ENCODE measurements at regions not wholly inside any gene's neighbourhood (a gene's known extent, or its start where the extent isn't known, plus 50 kb on each side); places are given as distances from the start of the nearest gene placed in this dataset.

DNA sequence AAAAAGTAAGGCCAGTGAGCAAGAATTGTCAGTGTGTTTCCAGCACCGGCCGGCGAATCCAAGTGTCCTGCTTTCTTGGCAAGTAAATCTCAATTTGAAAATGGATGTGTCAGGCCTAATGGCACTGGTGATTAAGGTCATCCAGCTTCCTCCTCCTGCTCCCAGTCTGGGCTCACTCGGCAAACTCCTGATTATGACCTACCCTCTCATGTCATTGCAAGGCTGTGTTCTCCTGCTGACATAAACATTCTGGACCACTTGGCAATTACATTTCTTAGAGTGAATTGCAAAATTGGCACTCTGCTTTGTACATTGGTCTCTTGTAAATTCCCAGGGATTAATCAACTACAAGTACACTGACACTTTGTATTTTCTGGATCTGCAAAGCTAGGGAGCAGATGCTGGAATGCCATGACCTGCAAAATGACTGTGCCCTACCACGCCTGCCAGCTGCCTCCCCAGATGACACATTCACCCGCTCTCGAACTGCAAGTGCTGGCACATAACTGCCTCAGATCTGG, 473.8 kb downstream of the KIF20B start:
- no peak for DNase-seq (ENCODE audit: low spot score, unreplicated experiment)
- Mint-ChIP-seq H3K27me3 (no peaks in the 10 kb centered on the region), H3K27ac (no peak overlapping the region)

DNA sequence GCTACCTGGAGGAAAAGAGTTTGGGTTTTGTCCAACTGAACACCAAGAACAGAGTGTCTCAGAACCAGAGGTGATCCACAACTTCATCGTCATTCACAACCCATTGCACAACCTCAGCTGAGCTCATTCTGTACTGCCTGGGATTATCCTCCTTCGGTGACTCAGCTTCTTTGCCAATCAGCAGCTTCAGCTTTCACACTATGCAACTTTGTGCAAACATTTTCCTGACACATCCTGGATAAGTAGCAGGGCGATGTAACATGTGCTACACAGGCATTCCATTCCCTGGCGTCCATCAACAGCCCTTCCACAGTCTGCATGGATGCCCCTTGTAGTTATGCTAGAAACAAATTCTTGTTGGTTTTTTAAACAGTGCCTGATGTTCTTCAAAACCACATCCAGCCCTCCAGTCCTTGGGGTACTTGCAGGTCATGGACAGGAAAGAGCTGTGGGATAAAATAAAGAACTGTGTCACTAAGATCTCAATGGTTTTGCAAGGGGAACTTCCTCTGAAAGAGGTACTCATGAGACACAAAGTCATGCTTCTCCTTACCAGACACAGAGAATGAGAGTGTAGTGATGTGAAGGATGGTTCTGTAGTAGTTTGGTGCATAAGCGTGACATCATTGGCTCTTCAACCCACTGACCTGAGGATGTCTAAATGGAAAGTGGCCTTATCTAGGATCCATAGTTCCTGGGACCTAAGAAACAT, 478.5 kb downstream of the KIF20B start:
- H3K4me3 Mint-ChIP-seq (ENCODE audit: low read depth): no peak overlapping the region
- H3K27me3 Mint-ChIP-seq: no peaks in the 10 kb centered on the region
- no peaks in the 10 kb centered on the region for H3K4me1 Mint-ChIP-seq (ENCODE audit: low read depth)
- no peaks in the 10 kb centered on the region for H3K36me3 Mint-ChIP-seq (ENCODE audit: insufficient read depth)
- no peaks in the 10 kb centered on the region for H3K9me3 Mint-ChIP-seq (ENCODE audit: low read depth)
- TF ChIP-seq, protein P1, sequence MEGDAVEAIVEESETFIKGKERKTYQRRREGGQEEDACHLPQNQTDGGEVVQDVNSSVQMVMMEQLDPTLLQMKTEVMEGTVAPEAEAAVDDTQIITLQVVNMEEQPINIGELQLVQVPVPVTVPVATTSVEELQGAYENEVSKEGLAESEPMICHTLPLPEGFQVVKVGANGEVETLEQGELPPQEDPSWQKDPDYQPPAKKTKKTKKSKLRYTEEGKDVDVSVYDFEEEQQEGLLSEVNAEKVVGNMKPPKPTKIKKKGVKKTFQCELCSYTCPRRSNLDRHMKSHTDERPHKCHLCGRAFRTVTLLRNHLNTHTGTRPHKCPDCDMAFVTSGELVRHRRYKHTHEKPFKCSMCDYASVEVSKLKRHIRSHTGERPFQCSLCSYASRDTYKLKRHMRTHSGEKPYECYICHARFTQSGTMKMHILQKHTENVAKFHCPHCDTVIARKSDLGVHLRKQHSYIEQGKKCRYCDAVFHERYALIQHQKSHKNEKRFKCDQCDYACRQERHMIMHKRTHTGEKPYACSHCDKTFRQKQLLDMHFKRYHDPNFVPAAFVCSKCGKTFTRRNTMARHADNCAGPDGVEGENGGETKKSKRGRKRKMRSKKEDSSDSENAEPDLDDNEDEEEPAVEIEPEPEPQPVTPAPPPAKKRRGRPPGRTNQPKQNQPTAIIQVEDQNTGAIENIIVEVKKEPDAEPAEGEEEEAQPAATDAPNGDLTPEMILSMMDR (IDR thresholded peaks at IDR 0.05; ENCODE audit: unreplicated experiment): no peak
- no peak for DNase-seq (ENCODE audit: low spot score, unreplicated experiment)
- no peak overlapping the region for H3K27ac Mint-ChIP-seq

More for the DNA sequence above, 473.8 kb downstream of the KIF20B start:
- H3K9me3 Mint-ChIP-seq (ENCODE audit: low read depth): no peaks in the 10 kb centered on the region
- TF ChIP-seq, protein P1 (IDR thresholded peaks at IDR 0.05; ENCODE audit: unreplicated experiment): no peak
- no peak overlapping the region for H3K4me3 Mint-ChIP-seq (ENCODE audit: low read depth)
- H3K36me3 Mint-ChIP-seq (ENCODE audit: insufficient read depth): no peaks in the 10 kb centered on the region
- H3K4me1 Mint-ChIP-seq (ENCODE audit: low read depth): no peaks in the 10 kb centered on the region

DNA sequence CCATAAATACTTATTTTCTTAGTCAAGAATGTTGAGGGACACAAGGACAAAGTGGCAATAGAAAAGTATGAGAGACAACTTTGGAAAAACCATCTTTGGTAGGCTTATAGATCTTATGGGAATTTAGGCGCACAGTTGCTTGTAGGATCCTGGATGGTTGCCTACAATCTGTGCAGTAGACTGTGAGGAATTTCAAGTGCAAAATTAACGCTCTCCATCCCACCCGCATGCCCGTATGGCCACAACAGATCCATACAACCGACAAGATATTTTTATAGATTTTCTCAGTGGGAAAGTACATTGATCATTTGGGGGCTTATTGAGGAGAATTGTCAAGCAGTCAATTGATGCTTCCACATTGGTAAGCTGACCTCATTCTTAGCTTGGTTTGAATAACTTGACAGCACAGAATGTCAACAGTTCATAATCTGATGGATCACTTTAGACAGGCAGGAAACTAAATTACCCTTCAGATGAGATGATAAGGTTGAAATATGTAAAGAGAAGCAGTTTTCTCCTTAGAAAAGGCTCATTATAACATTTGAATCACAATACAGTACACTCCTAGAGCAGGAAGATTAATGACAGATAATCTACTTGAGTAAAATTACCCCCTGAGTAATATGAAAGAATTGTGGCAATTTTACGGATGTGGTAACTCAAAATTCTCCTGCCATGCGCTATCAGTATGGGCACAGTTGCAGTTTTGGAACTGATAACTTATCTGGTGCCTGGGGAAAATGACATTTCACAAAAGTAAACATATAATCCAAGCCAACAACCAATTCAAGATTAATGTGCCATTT, 479.7 kb downstream of the KIF20B start:
- Mint-ChIP-seq H3K4me1 (ENCODE audit: low read depth) (no peaks in the 10 kb centered on the region), H3K27ac (no peak overlapping the region), H3K27me3 (no peaks in the 10 kb centered on the region), H3K4me3 (ENCODE audit: low read depth) (no peak overlapping the region), H3K36me3 (ENCODE audit: insufficient read depth) (no peaks in the 10 kb centered on the region), H3K9me3 (ENCODE audit: low read depth) (no peaks in the 10 kb centered on the region)
- TF ChIP-seq, protein P1 (IDR thresholded peaks at IDR 0.05; ENCODE audit: unreplicated experiment): no peak
- no peak for DNase-seq (ENCODE audit: low spot score, unreplicated experiment)

DNA sequence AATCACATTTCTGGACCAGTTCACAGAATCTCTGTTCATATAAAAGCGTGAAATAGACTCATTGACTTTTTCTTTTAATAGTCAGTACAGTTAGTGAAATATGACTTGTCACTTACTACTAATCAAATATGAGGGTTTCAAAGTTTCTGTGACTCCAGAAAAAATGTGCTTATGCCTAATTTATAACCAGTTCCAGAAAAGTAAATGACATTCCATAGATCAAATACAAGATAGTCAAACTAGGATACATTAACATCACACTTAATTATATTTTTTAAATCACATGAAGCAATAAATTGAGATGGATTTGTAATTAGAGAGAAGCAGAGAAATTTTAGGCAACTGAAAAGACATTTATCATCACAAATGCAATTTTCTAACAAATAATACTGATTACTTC, 491.4 kb downstream of the KIF20B start:
- no peaks in the 10 kb centered on the region for H3K27me3 Mint-ChIP-seq
- H3K27ac Mint-ChIP-seq: no peak overlapping the region
- H3K9me3 Mint-ChIP-seq (ENCODE audit: low read depth): no peaks in the 10 kb centered on the region
- H3K4me3 Mint-ChIP-seq (ENCODE audit: low read depth): no peak overlapping the region
- DNase-seq (ENCODE audit: low spot score, unreplicated experiment): no peak
- no peaks in the 10 kb centered on the region for H3K4me1 Mint-ChIP-seq (ENCODE audit: low read depth)
- TF ChIP-seq, protein P1 (IDR thresholded peaks at IDR 0.05; ENCODE audit: unreplicated experiment): no peak
- no peaks in the 10 kb centered on the region for H3K36me3 Mint-ChIP-seq (ENCODE audit: insufficient read depth)

DNA sequence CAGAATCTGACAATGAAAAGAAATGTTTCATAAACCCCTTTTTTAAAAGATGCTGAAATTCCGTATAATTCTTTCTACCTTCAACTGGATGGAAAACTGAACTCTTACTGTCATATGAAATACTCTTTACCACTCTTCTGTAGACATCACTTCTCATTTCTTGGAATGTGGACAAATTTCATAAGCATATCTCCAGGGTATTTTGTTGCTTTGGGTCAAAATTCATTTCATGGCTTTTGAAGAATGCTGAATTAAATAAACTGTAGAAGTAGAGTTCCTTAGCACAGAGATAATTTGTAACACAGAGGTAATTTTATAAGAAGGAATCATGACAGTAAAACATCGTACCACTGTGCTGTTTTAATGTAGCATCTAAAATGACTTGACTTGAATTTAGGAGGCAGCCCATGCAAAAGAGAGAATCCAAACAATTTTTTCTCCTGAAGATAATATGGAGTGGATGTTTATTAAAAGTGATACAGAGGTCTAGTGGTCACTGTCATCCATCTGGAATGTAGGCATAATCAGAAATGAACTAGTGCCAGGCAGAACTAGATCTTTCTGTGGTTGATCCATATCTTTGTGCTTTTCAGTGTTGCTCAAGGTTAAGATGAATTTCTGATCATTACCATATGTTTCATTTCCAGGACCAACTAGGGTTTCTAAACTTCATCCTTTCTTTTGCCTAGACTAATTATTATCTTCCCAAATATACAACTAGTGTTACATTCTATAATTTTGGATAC, 492.0 kb downstream of the KIF20B start:
- TF ChIP-seq, protein P1 (IDR thresholded peaks at IDR 0.05; ENCODE audit: unreplicated experiment): no peak
- Mint-ChIP-seq H3K4me1 (ENCODE audit: low read depth) (no peaks in the 10 kb centered on the region), H3K36me3 (ENCODE audit: insufficient read depth) (no peaks in the 10 kb centered on the region), H3K9me3 (ENCODE audit: low read depth) (no peaks in the 10 kb centered on the region), H3K27ac (no peak overlapping the region), H3K27me3 (no peaks in the 10 kb centered on the region), H3K4me3 (ENCODE audit: low read depth) (no peak overlapping the region)
- DNase-seq (ENCODE audit: low spot score, unreplicated experiment): no peak
